HG02852 (cell line): ENCODE measurements at regions not wholly inside any gene's neighbourhood (a gene's known extent, or its start where the extent isn't known, plus 50 kb on each side); places are given as distances from the start of the nearest gene placed in this dataset.
A peak's percentile ranks its signal among the peaks of the same experiment; 100 is the strongest.
"Not testable (repeated sequence)": the region's sequence is repeated elsewhere in the genome, so short reads cannot be mapped to it uniquely, and the experiment has no call there.

Source experiments
- ATAC-seq: cut with Tn5 transposase; IDR thresholded peaks from one replicate; pipeline ENCODE4 v1.9.1; 2021; ENCODE audit warnings: mild to moderate bottlenecking, moderate library complexity; ENCODE audit not compliant: unreplicated experiment

DNA sequence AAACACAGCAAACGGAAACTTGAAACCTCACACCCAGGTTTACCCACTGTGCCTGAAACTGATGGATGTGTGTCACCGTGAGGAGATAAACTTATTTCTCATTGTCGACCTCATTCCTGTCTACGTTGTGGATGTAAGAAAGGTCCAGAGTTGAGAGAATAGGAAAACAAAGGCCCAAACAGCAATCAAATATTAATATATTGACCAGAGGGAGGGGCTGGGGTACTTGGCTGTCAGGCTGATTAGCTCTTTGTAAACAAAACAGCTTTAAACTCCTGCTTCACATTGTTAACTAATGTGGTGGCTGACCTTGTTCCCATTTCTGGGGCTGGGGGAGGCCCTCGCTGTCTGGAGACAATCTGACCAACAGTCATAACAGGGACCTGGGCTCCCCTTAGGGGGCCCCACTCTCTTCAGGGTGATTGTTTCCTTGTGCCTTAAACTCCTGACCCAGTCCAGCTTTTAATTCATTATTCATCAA is 937.6 kb downstream of the MCTP2 start:
- ATAC-seq, result no peak

- no peak for ATAC-seq
Observed at GRCh38 chr15:95169541-95170459, 938.4 kb downstream of the MCTP2 start.

DNA sequence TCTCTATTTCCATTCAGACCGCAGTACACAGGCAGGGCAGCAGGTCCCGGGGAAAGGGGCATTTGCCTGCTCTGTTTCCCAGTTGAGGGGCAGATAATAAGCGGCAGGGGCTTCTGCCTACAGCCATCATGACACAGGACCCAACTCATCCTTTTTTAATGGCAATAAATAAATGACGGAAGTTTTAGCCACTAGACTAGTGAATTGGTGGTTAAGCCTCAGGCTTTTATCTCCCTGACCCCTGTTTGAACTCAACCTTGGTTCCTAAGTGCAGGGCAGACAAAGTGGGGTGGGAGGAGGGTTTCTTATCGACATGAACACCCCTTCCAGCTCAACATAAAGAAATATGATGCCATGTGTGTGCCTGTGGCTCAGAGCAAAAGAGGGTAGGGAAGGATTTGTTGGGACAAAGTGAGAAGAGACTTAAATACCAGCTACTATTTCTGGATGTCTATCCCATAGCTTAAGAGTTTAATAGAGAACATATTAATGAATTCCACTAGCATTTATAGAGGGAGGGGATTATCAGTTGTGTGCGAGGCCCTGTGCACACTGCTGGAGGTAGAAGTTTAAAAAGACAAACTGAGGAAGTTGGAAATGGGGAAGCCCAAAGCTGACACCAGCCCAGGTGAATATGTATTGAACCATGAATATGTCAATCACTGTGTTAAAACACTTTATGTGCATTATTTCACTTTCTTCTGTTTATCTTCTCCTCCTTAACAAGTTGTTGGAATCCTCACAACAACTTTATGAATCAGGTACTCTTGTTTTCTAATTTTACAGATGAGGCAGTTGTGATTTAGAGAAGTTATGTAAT is 939.4 kb downstream of the MCTP2 start:
- ATAC-seq, result no peak

DNA sequence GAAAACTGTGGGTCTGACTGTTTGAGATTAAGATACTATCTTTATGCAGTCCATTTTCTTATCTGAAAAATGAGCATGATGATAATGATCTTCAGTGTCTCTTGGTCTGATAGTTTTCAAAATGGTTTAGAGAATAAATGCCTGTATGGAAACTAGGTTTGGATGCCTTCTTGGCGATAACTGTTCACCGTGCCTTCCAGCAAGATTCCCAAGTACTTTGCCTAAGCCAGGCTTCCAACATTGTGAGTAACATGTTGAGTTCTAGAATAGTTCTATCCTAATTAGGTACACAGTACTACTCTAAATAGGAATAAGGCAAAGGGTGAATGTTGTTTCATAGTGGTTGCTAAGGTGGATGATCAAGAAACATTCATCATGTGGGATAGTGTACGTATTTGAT is 940.2 kb downstream of the MCTP2 start:
- ATAC-seq, result no peak

GRCh38 chr15:95174301-95175259 is 943.2 kb downstream of the MCTP2 start:
- ATAC-seq, result no peak

DNA sequence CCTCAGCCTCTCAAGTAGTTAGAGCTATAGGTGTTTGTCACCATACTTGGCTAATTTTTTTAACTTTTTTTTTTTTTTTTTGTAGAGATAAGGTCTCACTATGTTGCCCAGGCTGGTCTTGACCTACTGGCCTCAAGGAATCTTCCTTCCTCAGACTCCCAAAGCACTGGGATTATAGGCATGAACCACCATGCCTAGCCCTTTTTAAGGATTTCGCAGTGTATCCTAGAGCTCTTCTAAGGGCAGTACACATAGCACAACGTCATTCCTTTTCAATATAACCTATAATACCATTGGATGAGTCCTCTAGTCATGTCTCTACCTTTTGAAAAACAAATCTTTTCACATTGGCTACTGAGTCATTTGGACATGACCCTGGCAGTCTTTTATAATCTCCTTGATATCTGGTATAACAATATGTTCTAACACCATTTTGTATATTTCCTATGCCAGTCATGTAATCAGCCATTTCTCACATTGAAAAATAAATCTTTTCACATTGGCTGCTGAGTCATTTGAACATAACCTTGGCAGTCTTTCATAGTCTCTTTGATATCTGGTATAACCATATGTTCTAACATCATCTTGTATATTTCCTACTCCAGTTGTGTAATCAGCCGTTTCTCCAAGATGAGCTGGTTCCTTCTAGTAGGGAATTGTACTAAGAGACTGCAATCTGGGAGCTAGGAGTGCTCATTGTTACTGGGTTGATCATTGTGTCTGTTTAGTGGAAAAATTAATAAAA is 944.7 kb downstream of the MCTP2 start:
- ATAC-seq, result no peak

- ATAC-seq, result no peak
Observed at GRCh38 chr15:95176794-95177577, 945.6 kb downstream of the MCTP2 start.

DNA sequence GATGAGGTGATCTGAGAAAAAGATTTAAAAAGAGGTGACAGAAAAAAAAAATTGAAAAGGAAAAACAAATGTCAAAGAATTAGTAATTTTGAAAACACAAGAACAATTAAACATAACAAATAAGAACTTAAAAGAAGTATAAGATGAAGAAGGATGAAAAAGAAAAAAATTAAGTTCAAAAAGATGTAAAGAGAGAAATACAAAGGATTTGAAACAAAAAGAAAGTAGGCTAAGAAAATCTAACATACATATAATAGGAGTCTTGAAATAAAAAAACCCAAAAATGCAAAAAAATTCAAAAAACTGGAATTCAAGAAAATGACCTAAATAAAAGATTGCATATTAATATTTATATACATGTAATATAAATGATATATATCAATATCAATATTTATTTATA is 949.2 kb downstream of the MCTP2 start:
- ATAC-seq, result no peak

DNA sequence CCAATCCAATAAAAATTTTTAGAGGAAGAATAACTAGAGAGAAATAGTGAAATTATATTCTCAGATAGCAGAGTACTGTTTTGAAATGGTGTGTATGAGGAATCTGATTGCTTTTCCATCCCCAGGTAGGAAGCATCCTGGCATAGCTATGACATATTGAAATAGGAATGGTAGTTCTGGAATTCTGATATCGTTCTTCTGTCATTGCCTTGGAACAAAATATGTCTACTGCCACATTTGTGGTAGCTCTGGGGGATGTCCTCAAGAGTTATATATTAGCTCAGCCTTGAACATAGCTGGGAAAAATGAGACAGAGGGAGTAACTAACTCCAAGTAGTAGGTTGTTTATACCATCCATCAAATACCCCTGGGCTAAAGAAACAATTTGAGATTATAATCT is 950.7 kb downstream of the MCTP2 start:
- no peak for ATAC-seq

DNA sequence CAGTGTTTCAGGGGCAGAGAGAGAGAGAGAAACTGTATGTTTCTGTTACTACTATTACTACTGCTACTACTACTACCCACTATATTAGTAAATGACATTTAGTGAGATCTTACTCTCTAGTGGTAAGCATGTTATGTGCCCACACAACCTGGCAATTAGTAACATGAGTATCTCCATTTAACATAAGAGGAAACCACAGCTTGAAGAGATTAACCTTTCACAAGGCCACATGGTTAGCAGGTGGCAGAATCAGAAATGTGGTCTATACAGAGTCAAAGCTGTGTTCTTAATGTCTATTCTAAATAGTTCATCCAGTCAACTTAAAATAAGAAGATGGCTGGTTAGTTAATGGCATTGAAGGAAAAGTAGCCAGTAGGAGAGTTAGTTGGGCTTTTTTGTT is 961.6 kb downstream of the MCTP2 start:
- no peak for ATAC-seq

DNA sequence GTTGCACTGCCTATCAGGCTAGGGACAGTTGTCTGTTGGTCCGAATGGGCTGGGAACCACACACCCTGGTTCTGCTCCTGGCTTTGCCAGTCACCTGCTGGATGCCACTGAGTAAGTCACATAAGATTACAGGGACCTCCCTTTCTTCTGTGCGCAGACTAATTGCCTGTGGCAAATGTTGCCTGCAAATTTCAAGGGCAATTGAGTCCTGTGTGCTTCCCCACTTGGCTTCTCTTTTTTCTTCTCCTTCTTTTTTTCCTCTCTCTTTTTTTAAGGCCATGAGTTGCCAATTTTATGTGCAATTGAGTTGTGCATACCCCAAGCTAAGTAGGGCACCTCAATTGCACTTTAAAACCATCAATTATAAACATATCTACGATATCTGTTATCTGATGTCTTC is 963.4 kb downstream of the MCTP2 start:
- ATAC-seq, result no peak

DNA sequence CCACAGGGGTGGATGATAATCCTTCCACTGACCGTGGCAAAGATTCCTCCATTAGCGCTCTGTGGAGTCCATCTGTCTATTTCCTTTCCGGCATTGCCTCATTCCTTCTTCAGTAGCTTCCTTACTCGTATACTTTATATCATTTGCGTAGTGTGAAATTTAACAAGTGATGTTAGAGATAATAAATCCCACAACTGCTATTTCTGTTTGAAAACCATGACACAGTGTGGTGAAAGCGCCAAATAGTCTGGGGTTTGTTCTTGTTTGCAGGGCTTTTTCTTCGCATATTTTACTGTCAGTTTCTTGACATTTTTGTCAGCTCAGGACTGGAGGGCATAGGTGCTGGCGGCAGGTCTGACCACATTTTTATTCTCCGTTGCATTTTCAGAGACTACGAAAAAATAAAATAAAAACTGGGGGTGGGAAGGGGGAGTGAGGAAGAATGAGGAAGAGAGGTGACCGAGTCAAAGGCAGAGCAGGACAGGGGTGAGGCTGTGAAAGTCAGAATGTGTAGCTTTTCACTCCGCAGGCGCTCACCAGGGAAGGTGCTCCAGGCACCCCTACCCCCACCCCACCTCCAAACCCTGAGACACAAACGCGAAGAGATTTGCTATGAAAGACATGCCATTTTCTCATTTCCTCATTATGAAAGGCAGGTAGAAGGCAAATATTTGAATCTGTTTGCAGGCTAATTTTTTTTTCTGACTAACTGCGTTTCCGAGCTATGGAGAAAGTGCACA is 965.0 kb downstream of the MCTP2 start:
- ATAC-seq, result no peak

- ATAC-seq, result peak; percentile 59
Observed at GRCh38 chr15:95202569-95203349, 971.4 kb downstream of the MCTP2 start.

DNA sequence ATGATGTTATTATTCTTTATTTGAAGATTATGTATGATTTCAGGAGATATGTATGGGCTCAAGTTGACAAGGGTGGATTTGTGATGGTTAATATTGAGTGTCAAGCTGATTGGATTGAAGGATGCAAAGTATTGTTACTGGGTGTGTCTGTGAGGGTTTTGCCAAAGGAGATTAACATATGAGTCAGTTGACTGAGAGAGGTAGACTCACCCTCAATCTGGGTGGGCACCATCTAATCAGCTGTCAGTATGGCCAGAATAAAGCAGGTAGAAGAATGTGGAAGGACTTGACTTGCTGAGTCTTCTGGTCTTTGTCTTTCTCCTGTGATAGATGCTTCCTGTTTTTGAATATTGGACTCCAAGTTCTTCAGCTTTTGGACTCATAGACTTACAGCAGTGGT is 973.7 kb downstream of the MCTP2 start:
- no peak for ATAC-seq

- not testable (repeated sequence) for ATAC-seq
Observed at GRCh38 chr15:95205830-95206229, 974.5 kb downstream of the MCTP2 start.

DNA sequence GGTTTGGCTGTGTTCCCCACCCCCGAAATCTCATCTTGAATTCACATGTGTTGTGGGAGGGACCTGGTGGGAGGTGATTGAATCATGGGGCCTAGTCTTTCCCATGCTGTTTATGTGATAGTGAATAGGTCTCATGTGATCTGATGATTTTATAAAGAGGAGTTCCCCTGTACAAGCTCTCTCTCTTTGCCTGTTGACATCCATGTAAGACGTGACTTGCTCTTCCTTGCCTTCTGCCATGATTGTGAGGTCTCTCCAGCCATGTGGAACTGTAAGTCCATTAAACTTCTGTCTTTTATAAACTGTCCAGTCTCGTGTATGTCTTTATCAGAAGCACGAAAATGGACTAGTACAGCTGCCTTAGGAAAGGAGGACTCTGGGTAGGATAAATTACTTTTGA is 976.7 kb downstream of the MCTP2 start:
- no peak for ATAC-seq

DNA sequence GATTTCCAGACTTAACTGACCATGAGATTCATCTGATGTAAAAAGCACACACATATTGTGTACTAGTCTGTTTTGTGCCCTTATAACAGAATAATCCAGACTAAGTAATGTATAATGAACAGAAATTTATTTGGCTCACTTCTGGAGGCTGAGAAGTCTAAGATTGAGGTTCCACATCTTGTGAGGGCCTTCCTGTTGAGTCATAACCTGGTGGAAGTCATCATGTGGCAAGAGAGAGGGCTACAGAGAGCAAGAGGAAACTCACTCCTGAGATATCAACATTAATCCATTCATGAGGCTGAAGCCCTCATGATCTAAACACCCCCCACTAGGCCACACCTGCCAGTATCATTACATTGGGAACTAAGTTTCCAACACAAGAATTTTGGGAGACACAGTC is 977.6 kb downstream of the MCTP2 start:
- no peak for ATAC-seq
